Anterior cingulate cortex (tissue), 58 donors: ENCODE measurements at regions not wholly inside any gene's neighbourhood (a gene's known extent, or its start where the extent isn't known, plus 50 kb on each side); places are given as distances from the start of the nearest gene placed in this dataset.

Source experiments
- DNase-seq, 58 donors: peaks; one replicate each; lab custom pipeline; 2025; lab: John Stamatoyannopoulos, UW

DNA sequence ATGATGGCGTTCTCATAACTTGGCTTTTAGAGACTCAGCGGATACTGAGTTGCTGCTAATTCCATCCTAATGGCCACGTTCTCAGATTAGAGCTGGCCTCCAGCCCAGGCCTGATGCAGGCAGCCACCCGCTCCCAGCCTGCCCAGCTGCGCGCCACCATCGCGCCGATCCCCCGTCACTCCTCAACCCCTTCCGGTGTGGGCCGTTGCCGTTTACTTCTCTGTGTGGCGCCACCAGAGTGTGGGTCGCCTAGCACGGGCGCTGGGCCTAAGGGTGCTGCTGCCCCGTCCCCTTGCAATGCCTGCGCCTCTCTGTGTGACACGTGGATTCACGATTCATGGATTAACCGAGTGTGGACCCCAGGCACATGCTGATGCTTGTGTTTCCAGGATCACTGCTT lies 1116.0 kb downstream of the BRD1 start:
- no peak for DNase-seq

- no peak for DNase-seq
These were observed 1116.6 kb downstream of the BRD1 start for GRCh38 chr22:48711031-48711431.

DNA sequence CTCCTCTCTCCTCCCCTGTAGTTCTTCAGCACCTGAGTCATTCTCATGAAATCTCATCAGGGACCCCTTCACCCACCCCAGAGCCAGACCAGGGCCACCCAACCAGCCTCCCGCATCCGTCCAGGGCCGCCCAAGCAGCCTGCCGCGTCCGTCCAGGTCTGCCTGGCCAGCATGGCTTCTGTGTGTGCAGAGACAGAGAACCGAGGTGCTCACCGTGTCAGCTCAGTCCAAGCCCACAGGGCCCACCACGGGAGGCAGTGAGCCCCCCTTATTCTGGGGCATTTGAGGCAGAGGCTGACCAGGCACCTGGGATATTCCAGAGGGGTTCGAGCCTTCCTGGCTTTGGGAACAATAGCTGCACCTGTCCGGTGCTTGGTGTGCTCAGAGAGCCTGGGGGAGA lies 1117.3 kb downstream of the BRD1 start:
- DNase-seq: no peak

- no peak for DNase-seq
These were observed 1117.7 kb downstream of the BRD1 start for GRCh38 chr22:48709976-48710375.

GRCh38 chr22:48709453-48709852 lies 1118.2 kb downstream of the BRD1 start:
- DNase-seq: no peak

GRCh38 chr22:48708558-48709245 lies 1119.0 kb downstream of the BRD1 start:
- DNase-seq: no peak

GRCh38 chr22:48707763-48708557 lies 1119.7 kb downstream of the BRD1 start:
- no peak for DNase-seq

GRCh38 chr22:48706934-48707762 lies 1120.5 kb downstream of the BRD1 start:
- DNase-seq: no peak

GRCh38 chr22:48705917-48706605 lies 1121.6 kb downstream of the BRD1 start:
- DNase-seq: no peak

DNA sequence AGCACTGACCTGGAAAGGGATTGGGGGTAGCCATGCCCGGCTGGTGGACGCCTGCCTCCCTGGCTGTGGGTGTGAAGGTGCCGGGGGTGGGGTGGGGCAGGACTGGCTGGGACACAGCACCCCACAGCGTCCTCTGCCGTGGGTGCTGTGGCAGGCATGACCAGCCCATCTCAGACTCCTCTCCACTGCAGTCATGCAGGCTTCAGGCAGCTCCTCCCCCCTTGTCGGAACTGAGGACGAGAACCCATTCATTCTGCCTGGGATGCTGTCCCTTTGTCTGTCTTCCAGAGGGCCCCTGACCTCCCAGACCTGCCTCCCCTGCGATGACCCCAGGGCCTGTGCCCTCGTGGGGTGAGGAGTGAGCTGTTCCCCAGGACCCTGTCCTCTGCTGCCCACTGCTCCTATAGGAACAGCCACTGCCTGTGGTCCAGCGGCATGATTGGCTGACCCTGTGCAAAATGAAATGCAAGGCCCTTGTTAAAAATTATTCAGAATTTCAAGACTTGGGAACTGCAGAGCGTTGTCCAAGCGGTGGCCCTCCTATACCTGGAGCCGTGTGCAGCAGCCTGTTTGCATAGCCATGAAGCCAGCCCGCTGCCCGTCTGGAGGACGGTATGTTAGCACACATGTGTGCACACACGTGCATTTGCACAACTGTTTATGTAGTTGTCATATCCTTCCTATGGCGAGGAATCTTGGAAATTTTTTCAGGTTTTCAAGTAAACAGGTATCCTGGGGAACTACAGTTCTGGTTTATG lies 1122.3 kb downstream of the BRD1 start:
- no peak for DNase-seq

DNA sequence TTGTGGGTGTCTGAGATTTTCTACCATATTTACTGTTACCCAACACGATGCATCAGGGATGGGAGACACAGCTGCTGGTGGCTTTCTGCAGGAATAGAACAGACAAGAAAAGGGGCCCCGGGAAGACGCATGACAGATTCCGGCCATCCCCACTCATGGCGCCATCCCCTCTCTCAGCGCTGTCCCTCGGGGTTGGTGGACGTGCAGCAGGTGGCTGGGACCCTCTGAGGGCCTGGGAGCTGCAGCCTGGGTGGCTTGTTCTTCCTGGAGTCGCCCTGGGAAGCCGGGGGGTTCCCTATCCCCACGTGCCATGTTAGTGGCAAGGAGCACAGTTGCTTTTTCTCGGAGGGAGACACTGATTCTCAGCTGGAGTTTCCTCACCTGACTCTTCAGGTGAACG lies 1123.3 kb downstream of the BRD1 start:
- DNase-seq: no peak

GRCh38 chr22:48703265-48703941 lies 1124.3 kb downstream of the BRD1 start:
- peak in 4 of 58 donors; percentile 17 to 47 (median 32) for DNase-seq

DNA sequence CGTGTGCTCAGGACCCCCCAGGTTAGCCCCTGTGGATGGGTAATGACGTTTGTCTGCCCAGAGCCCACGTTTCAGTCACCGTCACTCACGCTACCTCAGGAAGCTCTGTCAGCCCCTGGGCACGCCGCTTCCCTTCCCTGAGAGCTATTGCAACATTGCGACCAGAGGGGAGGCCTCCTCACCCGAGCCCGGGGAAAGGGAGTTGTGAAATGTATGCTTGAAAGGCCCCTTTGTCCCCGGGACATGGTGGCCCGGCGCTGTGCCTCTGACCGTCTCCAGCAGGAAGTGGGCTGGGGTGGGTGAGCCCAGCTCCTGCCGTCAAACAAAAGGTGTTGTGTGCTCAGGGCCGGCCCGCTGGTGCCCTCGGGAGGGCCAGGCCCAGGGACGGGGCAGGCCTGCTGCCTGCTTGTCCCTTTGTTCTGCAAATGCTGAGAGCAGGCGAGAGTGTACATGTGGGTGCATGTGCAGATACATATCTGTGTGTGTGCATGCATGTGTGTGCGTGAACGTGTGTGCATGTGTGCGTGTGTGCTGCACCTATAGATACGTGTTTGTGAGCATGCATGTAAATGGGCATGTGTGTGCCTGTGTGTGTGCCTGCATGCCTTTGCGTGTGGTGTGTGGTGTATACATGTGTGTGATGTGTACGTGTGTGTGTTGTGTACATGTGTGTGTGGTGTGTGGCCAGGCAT lies 1125.0 kb downstream of the BRD1 start:
- DNase-seq: peak in 54 of 58 donors; percentile 25 to 96 (median 73)

DNA sequence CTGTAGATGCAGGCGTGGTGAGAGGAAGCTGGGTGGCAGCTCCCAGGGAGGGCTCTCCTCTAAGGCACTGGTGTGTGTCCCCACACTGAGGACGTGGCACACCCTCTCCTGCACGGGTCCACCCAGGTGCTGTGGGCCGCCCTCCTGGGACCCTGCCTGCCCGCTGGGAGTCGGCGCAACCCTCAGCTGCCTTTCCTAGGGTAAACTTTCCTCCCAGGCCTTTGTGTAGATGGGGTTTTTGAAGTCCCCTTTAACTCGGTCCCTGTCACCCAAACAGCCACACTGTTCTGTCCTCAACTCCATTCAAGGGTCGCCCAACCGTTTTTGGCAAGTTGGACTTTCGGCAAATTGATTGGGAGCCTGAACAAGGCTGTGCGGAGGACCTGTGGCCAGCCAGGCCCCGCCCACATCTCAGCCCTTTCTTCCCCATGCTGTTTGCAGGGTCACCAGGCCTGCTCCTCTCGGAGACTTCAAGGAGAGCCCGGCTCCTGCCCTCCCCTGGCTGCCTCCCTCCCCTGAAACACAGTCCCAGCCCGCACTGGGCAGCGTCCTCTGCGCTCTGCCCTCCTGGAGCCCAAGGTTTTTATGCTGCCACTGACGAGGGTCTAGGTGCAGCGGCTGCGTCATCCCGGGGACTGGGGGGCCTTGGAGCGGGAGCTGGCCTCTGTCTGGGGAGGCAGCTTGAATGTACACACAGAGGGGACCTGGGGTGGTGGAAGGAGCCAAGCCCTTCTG lies 1126.2 kb downstream of the BRD1 start:
- DNase-seq: peak in 1 of 58 donors; percentile 45

- peak in 22 of 58 donors; percentile 12 to 58 (median 33) for DNase-seq
These were observed 1126.9 kb downstream of the BRD1 start for GRCh38 chr22:48700566-48701295.

GRCh38 chr22:48700180-48700565 lies 1127.5 kb downstream of the BRD1 start:
- no peak for DNase-seq

DNA sequence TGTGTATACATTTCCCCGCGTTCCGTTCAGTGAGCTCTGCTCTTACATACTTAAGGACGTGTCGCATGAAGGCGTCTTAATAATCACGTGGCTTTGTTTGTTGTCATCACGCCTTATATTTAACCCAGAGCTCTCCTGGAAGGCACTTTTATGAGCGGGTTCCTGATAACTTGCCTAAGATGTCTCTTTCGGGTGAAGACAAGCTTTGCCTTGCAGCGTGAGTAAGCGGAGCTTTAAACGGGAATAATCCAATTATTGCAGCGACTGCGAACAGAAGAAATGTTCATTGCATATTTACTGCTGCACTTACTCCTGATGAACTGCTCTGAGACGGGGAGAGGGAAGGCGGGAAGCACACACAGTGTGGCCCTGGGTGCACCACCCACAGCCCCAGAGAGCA lies 1128.2 kb downstream of the BRD1 start:
- no peak for DNase-seq
